Activated B cell treated with CpG ODN at 0.5 μM for 24 hours (primary cell): ENCODE measurements at regions not wholly inside any gene's neighbourhood (a gene's known extent, or its start where the extent isn't known, plus 50 kb on each side); places are given as distances from the start of the nearest gene placed in this dataset.
"Not testable (repeated sequence)": the region's sequence is repeated elsewhere in the genome, so short reads cannot be mapped to it uniquely, and the experiment has no call there.

Experiments
- ATAC-seq: fragments of 200-7000 bp; cut with Tn5 transposase; one replicate; pipeline ENCODE4 v1.10.0; 2021; ENCODE audit warnings: low read depth, mild to moderate bottlenecking, moderate library complexity
- CTCF ChIA-PET: fragments of 350-600 bp; sonication (Branson Sonifier 250); formaldehyde crosslinking; loops from one replicate; lab custom pipeline; 2021; ENCODE audit warnings: antibody characterized with exemption; lab: Charles Lee
- POLR2A ChIA-PET: fragments of 350-600 bp; sonication (Branson Sonifier 250); formaldehyde crosslinking; loops from one replicate; lab custom pipeline; 2021; ENCODE audit warnings: antibody characterized with exemption; lab: Charles Lee
- DNase-seq: peaks from one replicate; pipeline ENCODE4 v3.0.0; 2022
- H3K27ac Mint-ChIP-seq: one replicate; pipeline ENCODE4 v1.8.0; 2020; ENCODE audit warnings: mixed read lengths
- H3K27me3 Mint-ChIP-seq: one replicate; pipeline ENCODE4 v1.8.0; 2021; ENCODE audit warnings: mixed read lengths
- H3K36me3 Mint-ChIP-seq: one replicate; pipeline ENCODE4 v1.8.0; 2021; ENCODE audit warnings: low read depth, mixed read lengths
- H3K4me1 Mint-ChIP-seq: one replicate; pipeline ENCODE4 v1.8.0; 2021; ENCODE audit warnings: mixed read lengths
- H3K4me3 Mint-ChIP-seq: one replicate; pipeline ENCODE4 v1.8.0; 2020; ENCODE audit warnings: mild to moderate bottlenecking, mixed read lengths
- H3K9me3 Mint-ChIP-seq: one replicate; pipeline ENCODE4 v1.8.0; 2020; ENCODE audit warnings: mixed read lengths
- intact Hi-C: fragments of 100-400 bp; cut with micrococcal nuclease; formaldehyde crosslinking; loops from one replicate; pipeline ENCODE4 v1.15.1; 2024
- TF ChIP-seq, protein P1 (sequence below): fragments of 200-600 bp; IDR thresholded peaks from one replicate; pipeline ENCODE4 v1.8.0; 2022; ENCODE audit warnings: antibody characterized with exemption, mild to moderate bottlenecking

DNA sequence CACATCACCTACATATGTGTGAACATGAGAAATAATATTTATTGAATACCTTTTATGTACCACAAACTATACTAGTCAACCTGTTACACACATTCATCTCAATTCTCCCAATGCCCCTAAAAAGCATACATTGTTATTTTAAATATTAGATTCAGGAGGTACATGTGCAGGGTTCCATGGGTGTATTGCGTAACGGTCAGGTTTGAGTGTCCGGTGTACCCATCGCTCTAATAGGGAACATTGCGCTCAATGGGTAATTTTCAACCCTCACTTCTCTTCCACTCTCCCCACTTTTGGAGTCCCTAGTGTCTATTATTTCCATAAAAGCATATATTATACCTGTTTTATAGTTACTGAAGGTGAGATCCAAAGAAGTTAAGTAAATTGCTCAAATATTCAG, 82.0 kb downstream of the IFI44 start:
- no peaks in the 10 kb centered on the region for H3K4me1 Mint-ChIP-seq
- POLR2A ChIA-PET, result no interaction called here
- no peak overlapping the region for H3K27ac Mint-ChIP-seq
- DNase-seq (no peak), ATAC-seq (no peak)
- intact Hi-C loops, result loop anchor here (2.0 kb wide), 1 partner anchor 21 kb away; no protein-coding TSS in a partner anchor
- H3K4me3 Mint-ChIP-seq, result no peak overlapping the region
- TF ChIP-seq, protein P1, sequence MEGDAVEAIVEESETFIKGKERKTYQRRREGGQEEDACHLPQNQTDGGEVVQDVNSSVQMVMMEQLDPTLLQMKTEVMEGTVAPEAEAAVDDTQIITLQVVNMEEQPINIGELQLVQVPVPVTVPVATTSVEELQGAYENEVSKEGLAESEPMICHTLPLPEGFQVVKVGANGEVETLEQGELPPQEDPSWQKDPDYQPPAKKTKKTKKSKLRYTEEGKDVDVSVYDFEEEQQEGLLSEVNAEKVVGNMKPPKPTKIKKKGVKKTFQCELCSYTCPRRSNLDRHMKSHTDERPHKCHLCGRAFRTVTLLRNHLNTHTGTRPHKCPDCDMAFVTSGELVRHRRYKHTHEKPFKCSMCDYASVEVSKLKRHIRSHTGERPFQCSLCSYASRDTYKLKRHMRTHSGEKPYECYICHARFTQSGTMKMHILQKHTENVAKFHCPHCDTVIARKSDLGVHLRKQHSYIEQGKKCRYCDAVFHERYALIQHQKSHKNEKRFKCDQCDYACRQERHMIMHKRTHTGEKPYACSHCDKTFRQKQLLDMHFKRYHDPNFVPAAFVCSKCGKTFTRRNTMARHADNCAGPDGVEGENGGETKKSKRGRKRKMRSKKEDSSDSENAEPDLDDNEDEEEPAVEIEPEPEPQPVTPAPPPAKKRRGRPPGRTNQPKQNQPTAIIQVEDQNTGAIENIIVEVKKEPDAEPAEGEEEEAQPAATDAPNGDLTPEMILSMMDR, result no peak
- no peaks in the 10 kb centered on the region for H3K36me3 Mint-ChIP-seq
- no peaks in the 10 kb centered on the region for H3K9me3 Mint-ChIP-seq
- H3K27me3 Mint-ChIP-seq, result no peaks in the 10 kb centered on the region
- CTCF ChIA-PET, result no interaction called here

DNA sequence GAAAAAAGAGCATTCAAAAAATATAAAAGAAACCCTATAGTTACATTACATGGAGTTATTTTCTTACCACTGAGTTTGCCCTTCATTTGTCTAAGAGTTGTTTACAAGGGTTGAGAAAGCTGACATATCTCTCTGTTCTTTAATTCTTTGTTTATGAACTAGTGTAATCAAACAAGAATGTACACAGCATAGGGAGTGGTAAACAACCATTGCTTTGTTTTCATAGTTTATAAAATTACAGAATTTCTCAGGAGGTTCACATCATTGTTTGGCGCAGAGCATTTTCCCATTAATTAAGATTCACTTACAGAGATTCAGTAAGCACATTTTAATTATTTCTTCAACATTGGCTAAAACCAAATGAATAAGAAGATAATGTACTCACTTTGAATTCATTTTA, 87.6 kb downstream of the IFI44 start:
- Mint-ChIP-seq H3K4me1 (no peaks in the 10 kb centered on the region), H3K27ac (no peak overlapping the region), H3K4me3 (no peak overlapping the region), H3K9me3 (peaks cover 7% of the 10 kb centered on the region), H3K27me3 (no peaks in the 10 kb centered on the region), H3K36me3 (no peaks in the 10 kb centered on the region)
- no peak for ATAC-seq
- no peak for DNase-seq
- intact Hi-C loops, result no loop called here
- POLR2A ChIA-PET, result no interaction called here
- TF ChIP-seq, protein P1, result no peak
- CTCF ChIA-PET, result no interaction called here

DNA sequence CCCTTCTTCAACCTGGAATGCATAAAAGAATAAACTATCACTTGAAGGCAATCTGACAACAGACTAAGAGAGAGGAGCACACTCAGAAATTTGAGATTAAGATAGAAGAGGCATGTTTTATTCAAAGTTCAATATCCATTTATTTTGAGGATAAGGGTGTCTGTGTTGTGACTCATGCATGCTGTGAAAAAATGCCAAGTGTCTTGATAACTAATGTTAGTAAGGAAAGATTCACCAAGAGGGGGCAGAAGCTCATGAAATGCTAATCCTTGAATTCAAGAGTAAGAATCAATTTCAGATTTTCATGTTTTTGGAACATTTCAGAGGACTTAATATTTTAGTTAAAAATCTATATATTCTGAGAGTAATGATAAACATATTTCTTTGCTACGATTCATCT, 94.0 kb downstream of the IFI44 start:
- no peaks in the 10 kb centered on the region for H3K36me3 Mint-ChIP-seq
- peaks cover 4% of the 10 kb centered on the region for H3K9me3 Mint-ChIP-seq
- TF ChIP-seq, protein P1, result no peak
- ATAC-seq, result no peak
- H3K27ac Mint-ChIP-seq, result no peak overlapping the region
- H3K4me3 Mint-ChIP-seq, result no peak overlapping the region
- CTCF ChIA-PET, result no interaction called here
- DNase-seq, result no peak
- H3K4me1 Mint-ChIP-seq, result no peaks in the 10 kb centered on the region
- H3K27me3 Mint-ChIP-seq, result no peaks in the 10 kb centered on the region
- POLR2A ChIA-PET, result no interaction called here
- intact Hi-C loops, result no loop called here

DNA sequence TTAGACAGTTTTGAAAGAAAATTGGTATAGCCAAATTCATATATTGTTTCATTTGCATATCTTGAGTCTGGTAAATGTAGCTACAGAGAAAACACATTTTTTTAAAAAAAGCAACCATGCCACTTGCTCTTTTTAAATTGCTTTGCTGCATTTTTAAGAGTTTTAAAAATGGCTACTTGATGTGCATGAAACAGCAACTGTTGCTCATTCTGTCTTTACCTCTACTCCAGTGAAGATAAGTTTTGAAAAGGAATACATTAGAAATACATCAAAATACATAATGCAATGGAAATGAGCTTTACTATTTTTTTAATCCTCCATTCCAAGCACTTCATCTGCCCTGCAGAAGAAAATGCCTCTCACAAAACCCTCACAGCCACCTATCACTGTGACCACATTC, 95.5 kb downstream of the IFI44 start:
- no peak overlapping the region for H3K4me3 Mint-ChIP-seq
- POLR2A ChIA-PET, result no interaction called here
- H3K36me3 Mint-ChIP-seq, result no peaks in the 10 kb centered on the region
- intact Hi-C loops, result no loop called here
- no peaks in the 10 kb centered on the region for H3K27me3 Mint-ChIP-seq
- no peaks in the 10 kb centered on the region for H3K4me1 Mint-ChIP-seq
- CTCF ChIA-PET, result no interaction called here
- peaks cover 2% of the 10 kb centered on the region for H3K9me3 Mint-ChIP-seq
- ATAC-seq, result no peak
- no peak for DNase-seq
- TF ChIP-seq, protein P1, result no peak
- no peak overlapping the region for H3K27ac Mint-ChIP-seq

DNA sequence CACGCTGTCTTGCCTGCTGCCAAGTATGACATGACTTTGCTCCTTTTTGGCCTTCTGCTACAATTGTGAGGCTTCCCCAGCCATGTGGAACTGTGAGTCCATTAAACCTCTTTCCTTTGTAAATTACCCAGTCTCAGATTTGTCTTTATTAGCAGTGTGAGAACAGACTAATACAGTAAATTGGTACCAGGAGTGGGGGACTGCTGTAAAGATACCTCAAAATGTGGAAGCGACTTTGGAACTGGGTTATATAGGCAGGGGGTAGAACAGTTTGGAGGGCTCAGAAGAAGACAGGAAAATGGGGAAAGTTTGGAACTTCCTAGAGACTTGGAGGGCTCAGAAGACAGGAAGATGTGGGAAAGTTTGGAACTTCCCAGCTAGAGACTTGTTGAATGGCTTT, 104.0 kb downstream of the IFI44 start:
- H3K36me3 Mint-ChIP-seq, POLR2A ChIA-PET, intact Hi-C loops, H3K27me3 Mint-ChIP-seq, H3K4me3 Mint-ChIP-seq, ATAC-seq, CTCF ChIA-PET, DNase-seq, H3K27ac Mint-ChIP-seq, H3K4me1 Mint-ChIP-seq: not testable (repeated sequence)
- peaks cover 12% of the 10 kb centered on the region for H3K9me3 Mint-ChIP-seq

DNA sequence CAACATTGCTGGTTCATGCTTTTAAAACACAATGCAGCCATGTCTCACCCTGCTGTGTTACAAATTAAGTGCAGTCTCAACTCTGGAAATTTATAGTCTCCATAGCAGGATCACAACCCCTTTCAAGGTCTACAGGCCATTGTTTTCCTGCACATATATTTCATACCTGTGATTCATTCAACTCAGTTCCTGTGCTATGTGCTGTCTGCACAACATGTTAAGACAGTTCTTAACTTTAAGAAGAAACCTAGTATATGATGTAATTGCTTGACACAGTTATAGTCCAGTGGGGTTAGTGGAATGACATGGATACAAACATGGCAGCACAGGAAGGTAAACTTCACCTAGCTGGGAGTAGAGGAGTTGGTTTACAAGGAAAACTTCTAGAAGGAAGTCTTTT, 106.4 kb downstream of the IFI44 start:
- intact Hi-C loops, result no loop called here
- Mint-ChIP-seq H3K27ac (no peak overlapping the region), H3K4me3 (no peak overlapping the region), H3K36me3 (no peaks in the 10 kb centered on the region), H3K9me3 (peaks cover 12% of the 10 kb centered on the region), H3K27me3 (no peaks in the 10 kb centered on the region), H3K4me1 (no peaks in the 10 kb centered on the region)
- CTCF ChIA-PET, result no interaction called here
- TF ChIP-seq, protein P1, result no peak
- DNase-seq (no peak), ATAC-seq (no peak)
- POLR2A ChIA-PET, result no interaction called here
